Inflammatory macrophage treated with lipopolysaccharide for 1 hour (primary cell): ENCODE measurements at regions not wholly inside any gene's neighbourhood (a gene's known extent, or its start where the extent isn't known, plus 50 kb on each side); places are given as distances from the start of the nearest gene placed in this dataset.

Source experiments
- DNase-seq, 2 donors: peaks; one replicate each; pipeline ENCODE4 v3.0.0-alpha.2; 2020 to 2022

DNA sequence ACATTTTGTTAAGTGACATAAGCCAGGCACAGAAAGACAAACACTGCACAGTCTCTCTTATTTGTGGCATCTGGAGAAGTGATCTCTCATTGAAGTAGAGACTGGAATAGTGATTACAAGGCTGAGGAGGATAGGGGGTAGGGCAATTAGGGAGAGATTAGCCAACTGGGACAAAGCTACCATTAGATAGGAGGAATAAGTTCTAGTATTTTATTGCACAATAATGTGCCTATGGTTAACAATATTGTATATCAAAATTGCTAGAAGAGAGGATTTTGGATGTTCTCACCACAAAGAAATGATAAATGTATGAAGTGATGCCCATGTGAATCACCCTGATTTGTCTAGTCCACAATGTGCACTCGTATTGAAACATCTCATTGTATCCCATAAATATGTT, 281.8 kb downstream of the MTRR start:
- no peak for DNase-seq

DNA sequence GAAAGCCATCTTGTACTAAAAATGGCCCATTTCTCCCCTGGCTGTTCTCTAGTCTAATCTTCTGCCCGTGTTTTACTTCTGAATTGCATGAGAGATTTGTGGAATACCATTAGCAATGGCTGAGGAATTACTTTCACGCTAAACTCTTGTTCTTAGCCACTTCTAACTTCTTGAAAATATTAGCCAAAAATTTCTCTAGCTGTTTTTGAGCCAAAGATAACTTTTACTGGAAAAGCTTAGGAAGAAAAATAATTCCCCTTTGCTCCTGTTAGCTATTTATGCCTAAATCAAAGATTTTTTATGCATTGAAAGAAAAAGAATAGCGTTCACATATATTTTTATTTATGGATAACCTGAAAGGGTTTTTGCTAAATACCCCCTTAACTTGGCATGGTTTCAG, 287.8 kb downstream of the MTRR start:
- no peak for DNase-seq

DNA sequence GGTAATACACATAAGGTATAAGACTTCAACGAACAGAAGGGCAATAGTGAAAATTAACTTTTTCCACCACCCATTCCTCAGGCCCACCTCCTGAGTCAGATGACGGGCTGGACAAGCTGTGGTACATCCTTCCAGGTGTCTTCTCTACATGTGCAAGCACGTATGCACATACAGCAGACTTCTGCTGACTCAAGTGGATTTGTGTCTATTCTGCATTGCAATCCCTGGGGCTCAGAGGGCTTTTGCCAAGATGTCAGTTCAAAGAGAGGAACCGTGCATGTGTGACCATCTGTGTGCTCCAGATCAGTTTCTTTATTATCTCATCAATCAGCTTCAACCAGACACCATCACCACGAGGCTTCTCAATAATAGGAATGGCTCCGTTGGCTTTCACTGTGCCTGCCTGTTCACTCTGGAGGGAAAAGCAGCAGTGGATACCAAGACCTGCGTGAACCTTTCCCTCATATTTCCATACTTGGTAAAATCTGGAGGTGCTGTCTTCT, 288.4 kb downstream of the MTRR start:
- no peak for DNase-seq

DNA sequence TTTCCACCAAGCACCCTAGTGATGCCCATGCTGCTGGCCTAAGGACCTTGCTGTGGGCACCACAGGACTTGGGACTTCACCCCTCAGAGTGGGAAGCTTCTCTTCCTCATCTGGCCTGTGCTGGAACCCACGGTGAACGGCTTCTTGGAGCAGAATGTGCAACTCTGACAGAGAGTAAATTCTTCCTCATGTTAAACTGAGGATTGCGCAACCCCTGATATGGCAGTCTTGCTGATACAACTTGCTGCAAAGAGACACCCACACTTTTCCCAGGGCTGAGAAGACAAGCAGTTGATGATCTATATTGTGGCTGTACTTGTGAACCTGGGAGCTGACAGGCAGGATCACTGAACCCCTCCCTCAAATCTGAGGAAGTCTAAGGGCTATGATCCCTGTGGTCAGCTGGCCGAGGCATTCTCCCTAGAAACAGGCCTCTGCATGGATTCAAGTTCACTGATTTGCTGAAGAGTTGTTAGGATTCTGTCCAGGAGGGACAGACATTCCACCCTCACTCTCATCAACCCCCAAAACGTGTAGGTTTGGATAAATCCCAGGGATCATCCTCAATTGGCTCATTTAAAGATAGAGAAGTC, 307.2 kb downstream of the MTRR start:
- DNase-seq = peak; percentile 50 to 85

DNA sequence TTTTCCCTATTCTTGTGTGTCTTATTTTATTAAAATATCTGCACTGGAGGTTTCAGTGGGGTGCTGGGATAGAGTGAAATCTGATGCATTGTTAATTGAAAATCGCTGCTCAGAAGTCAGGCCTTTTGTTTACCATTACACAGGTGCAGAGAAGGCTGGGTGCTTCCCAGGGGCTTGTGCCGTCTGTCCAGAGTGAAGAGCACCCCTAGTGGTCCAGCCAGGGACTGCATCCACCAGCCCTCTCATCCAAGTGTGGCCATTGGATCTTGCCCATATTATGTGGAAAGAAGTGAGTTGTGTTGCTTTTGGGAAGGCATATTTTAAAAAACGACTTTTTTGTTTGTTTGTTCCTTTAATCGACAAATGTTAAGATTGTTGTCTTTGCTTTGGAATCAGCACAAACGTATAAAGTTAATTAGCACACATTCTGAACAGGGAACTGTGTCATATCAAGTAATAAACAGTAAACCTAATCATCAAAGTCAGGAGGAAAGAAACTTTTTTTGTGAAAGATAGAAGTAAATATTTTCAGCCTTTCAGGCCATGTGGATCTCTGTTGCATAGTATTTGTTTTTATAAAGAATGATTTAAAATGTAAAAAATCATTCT, 315.6 kb downstream of the MTRR start:
- peak; percentile 6 to 58 for DNase-seq

DNA sequence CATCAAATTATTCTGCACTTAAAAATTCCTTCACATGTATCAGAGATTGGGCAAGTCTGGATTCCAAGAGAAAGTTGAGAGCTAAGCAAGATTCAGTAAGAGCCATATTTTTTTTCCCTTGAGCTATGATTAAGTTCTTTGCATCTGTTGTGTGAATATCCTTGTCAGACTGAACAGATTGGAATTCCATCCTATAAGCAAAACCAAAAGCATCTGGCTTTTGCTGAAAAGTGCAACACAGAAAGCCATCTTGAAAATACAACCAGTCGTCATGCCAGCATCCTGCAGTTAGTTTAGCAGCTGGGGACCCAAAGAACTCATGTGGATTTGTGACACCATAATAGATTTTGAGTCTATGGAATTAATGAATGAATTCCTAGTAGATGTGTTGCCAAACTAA, 316.9 kb downstream of the MTRR start:
- DNase-seq = no peak

DNA sequence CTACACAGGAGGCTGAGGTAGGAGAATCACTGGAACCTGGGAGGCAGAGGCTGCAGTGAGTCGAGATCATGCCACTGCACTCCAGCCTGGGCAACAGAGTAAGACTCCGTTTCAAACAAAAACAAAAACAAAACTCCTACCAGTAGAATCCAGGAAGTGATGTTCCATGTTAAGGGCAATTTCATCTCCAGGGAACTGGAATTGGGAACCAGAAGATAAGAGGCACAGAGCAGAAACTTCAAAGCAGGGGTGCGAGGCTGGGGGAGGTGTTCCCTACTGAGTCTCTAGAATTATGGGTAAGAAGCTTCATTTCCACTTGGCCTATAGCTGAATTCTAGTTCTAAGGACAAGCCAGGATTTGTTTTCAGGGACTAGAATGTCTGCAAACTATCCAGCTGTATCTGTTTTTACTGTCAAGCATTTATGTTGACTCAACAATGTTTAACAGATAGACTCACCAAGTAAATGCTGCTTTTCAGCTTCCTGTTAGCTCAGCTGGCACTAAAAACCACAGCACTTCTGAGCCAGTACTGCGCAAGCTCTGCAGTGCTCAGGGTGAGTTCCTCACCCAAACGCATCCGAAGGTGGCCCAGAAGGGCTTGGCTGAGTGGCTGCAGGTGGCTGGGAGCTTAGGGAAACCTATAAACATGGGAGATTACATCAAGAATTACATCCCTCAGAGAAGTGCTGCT, 320.1 kb downstream of the MTRR start:
- DNase-seq = no peak

DNA sequence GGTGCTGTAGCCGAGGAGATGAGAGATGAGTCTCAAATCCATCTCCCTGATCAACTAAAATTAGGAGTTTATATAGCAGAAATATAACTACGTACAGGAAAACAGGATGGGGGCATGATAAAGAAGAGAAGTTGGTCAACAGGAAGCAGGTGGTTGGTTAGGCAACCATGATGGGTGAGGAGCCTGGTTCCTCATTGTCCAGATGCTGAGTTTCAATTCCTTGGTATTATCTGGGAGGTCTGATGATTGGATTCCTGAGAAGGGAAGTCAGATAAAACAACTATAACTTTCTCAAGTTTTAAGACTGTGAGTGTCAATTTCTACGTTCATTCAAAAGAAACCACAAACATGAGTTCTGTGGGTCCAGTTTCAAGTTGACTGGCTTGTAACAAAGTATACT, 323.9 kb downstream of the MTRR start:
- no peak for DNase-seq

DNA sequence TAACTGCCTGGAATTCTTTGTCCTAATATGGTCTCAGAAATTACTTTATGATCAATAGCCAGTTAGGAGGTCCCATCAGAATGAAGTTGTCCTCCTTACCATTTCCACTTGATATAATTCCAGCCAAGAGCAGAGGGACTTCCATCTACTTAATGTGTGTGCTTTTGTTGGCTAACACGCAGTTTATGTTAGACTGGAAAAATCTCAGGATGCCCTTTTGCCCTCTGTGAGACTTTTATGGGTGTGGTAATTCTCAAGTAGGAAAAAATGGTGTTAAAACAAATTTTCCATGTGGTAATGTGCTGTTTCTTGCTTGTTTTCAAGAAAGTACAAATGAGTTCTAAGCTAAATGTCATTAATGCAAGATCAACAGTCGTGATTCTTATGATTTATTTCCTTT, 327.1 kb downstream of the MTRR start:
- no peak for DNase-seq

DNA sequence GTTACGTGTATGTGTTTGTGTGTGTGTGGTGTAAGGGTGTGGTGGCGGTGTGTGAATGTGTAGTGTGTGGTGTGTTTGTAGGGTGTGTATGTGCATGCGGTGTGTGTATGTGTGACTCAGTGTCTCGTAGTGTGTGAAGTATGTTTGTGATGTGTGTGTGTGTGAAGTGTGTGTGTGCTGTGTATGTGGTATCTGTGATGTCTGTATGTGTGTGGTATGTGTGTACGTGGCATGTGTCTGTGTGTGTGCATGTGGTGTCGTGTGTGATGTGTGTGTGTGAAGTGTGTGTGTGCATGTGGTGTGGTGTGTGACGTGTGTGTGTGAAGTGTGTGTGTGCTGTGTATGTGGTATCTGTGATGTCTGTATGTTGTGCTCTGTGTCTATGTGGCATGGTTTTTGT, 339.4 kb downstream of the MTRR start:
- no peak for DNase-seq

DNA sequence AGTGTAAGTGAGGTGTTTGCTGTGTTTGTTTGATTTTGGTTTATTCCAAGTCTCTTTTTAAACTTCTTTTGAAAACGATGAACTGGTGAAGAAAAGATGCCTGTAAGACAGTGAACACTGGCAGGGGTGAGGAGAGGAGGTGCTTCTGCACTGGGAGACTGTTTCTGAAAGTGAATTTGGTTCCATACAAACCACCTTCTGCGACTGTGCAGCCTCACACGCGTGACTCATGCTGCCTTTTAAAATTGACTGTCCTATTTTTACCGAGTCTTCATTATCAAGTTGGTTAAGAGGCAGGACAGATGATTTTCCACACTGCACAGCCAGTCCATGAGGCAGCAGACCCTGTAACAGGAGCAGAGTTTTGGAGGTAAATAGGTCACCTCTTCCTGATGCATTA, 340.6 kb downstream of the MTRR start:
- DNase-seq = no peak

DNA sequence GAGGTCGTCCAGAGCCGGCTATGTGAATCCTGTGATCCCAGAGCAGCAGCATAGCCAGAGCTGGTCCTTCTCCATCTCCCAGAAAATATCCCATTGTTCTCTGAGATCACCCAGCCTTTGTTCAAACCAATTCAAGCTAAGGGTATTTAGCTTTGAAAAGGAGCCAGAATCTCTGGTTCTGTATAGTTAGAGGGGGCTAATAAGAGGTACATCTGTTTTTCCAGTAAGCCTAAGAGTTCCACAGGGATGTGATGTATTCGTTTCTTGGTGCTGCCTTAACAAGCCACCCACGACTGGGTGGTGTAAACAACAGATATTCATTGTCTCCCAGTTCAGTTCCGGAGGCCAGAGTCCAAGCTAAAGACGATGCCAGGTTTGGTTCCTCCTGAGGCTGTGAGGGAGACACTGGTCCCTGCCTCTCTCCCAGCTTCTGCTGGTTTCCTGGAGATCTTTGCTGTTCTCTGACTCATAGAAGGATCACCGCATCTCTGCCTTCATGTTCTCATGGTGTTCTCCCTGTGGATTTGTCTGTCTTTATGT, 344.8 kb downstream of the MTRR start:
- DNase-seq = no peak

DNA sequence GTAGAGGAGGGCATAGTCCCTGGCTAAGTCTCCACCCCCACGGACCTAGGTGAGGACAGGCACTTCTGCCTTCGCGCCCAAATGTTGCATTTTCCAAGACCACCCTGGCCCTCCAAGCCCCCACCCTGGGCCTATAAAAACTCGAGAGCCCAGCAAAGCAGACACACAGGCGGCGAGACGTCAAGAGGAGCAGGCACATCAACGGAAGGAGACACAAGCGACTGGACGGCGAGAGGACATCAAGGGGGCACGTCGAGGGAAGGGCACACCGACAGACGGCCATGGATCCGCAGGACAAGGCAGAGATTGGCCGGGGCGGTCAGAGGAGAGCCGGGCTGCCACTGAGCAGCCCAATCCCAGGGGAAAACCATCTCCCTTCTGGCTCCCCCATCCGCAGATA, 348.0 kb downstream of the MTRR start:
- DNase-seq = no peak

DNA sequence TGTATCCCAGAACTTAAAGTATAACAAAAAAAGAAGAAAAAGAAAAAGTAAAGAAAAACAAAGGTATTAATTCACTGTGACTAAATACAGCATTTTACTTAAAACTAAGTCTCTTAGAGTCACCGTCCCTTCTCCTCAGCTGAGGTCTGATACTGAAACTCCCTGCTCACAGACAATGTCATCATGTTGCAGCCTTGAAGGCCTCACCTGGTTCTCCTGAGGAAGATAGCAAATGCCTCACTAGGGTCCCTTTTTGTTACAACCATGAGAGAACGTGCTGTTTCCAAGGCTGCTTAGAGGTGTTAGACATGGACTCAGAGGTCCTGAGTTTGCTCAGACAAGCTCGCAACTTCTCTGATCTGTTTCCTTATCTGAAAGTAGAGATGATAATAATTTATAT, 357.2 kb downstream of the MTRR start:
- DNase-seq = no peak

DNA sequence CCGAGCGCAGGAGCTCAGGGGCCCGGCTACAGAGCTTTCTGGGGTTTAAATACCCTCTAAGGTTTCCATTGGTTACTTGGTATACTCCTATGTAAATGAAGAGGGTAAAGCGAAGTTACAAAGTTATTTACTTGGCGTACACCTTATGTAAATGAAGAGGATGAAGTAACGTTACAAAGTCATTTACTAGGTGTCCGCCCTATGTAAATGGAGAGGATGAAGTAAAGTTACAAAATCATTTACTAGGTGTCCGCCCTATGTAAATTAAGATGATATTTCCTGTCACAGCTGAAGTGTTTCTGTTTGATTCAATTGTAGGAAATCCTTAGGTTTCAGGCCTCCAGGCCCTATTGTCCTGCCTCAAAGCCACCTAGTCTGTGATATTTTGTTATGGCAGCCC, 358.2 kb downstream of the MTRR start:
- DNase-seq = no peak

DNA sequence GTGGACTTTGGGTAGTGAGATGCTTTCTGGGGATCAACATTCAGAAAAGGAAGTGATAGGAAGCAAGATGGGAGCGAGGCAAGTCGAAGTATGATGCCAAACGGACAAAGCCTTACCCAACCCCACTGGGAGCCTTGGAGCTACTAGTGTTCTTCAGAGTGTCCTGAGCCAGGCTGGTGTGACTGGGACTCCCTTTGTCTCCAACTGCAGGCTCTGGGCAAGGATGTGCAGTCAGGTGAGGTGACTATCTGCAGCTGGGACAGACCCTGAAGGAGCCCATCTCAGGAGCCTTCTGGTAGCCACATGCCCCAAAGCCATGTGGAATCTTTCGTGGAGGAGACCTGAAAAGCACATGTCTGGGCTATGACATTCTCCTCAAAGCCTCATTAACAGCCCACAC, 360.6 kb downstream of the MTRR start:
- DNase-seq = no peak

DNA sequence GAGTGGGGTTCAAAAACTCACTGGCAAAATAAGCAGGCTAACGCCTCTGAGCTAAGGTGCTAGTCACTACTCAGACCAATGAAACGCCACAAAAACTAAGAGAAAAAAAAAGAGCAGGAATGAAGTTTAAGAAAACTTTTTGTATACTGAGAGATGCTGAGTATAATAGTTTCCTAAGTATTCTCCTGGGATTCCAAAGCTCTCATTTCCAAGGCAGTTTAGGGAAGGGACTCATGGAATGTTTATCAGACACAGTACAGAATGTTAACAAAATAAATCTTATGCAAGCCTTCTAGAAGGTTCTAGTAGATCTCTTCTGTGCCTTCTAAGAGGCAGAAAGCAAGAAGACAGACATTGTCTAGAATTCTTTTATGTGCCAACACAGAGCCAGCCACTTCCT, 361.9 kb downstream of the MTRR start:
- DNase-seq = no peak

DNA sequence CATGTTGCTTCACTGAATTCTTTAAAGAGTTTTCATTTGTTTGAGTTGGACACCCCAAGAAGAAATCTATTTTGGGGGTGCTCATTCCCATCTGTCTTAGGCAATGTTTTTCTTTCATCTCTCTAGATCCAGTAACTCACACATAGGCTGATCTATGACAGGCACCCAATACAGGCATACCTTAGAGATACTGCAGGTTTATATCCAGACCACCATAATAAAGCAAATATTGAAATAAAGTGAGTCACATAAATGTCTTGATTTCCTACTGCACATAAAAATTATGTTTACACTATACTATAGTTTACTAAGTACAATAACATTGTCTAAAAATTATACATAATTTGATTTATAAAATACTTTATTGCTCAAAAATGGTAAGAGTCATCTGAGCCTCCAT, 364.5 kb downstream of the MTRR start:
- no peak for DNase-seq

DNA sequence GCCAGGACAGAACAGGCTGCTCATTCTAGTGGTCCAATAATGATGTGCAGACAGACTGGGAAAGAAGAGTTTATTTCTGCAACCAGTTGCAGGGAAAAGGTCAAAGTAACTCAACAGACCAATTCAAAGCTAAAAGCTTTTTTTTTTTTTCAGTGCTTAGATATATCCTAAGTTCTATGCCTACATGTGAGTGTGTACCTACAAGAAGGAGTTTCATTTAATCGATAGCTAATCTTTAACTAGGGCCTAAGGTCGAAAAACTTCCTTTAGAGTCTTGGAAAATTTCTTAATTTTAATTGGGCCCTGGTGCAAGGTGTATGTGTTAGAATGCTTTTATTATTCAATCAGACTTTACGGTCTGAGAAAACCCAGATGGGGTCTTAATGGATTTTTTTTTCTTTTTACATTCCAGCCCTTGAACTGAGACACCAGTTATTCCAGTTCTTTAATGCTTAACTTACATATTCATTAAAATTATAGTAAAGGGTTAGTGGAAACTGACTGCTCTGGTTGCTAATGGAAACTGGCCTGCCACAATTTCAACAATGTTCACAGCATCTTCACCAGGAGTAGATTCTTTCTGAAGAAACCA, 365.3 kb downstream of the MTRR start:
- DNase-seq = no peak

DNA sequence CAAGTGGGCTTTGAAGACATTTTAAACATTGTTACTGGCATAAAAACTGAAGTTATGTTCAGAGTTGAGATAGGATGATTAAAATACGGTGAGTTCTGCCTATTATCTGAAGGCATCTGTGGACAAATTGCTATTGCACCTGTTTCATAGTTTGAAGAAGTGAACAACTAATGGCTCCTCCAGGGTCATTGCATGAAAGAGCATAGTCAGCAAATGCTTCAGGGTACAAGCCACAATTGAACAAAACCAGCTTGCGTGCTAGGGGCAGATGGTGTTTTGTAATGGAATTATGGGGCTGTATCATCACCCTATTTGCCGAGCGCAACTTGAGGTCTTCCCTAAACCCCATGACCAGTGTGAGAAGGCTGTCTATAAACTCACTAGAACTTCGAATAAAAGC, 369.1 kb downstream of the MTRR start:
- no peak for DNase-seq

DNA sequence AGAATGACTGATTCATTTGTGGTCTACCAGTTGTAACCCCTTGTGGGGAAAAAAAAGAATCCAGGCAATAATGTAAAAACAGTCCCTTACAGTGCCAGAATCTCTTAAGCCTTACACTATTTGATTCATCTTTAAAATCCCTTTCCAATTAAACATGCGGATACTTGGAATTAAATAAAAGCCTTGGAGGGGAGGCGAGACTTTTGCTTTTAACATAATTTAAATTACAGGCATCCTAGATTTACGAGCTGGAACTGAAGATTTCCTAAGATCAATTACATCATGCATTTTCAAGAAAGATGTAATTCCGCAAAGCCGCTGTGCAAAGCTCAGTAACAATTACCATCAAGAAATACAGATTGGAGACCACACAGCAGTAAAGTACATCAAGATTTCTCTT, 370.2 kb downstream of the MTRR start:
- no peak for DNase-seq

DNA sequence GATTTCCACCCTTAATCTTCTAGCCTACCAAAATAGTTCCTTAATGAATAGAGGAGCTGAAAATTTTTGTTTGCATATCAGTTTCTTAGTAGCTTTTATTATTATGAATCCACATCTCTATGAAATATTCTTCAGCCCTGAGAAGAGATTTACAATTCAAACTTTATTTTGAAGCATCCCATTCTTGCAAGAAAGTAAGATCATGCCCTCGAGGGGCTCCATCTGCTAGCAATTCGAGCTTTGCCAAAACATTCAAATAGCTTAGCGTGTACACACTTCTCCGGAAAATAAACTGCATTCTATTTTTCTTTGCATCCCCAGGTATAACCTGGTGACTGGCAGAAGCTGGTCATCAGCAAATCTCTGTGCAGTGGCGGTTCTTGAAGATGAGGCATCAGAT, 370.7 kb downstream of the MTRR start:
- DNase-seq = no peak

DNA sequence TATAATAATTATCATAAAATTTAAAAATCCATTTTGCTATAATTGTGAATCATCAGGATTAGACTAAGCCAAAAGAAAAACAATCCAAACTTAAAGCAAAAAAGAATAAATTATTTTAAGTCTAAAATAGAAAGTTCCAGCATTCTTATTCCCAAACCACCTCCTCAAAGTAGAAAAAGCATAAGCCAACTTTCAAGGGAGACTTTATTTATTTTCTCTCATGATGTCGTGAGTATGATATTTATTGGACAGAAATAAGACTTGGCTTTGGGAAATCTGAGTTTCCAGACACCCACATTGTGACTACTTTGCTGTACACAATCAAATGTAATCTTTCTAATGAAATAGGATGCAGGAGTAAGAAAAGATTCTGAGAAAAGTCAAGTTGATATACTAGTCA, 372.1 kb downstream of the MTRR start:
- no peak for DNase-seq

DNA sequence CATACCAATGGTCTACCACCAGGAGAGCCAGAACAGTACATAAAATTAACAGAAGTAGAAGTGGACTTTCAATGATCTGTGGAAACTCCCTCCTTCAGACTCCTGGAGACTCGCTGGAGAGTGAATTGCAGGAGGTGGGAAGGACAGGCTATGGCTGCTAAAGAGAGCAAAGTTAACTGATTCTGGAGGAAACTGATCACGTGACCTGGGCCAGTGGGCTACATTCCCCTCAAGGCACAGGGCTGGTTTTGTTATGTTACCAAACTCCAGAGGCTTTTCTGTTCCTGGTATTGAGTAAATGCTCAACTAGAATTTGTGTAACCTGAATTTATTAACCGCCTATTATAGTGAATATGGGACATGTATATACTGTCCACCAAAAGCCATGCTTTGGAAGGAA, 372.6 kb downstream of the MTRR start:
- DNase-seq = no peak
